AG08395 (cell line): ENCODE measurements at regions not wholly inside any gene's neighbourhood (a gene's known extent, or its start where the extent isn't known, plus 50 kb on each side); places are given as distances from the start of the nearest gene placed in this dataset.
A peak's percentile ranks its signal among the peaks of the same experiment; 100 is the strongest.
"Not testable (repeated sequence)": the region's sequence is repeated elsewhere in the genome, so short reads cannot be mapped to it uniquely, and the experiment has no call there.

Source experiments
- DNase-seq: peaks from one replicate; pipeline ENCODE4 v3.0.0; 2012; ENCODE audit warnings: mixed read lengths, low spot score

GRCh38 chr2:8139668-8140200 lies 542.1 kb upstream of the ID2 start:
- no peak for DNase-seq

- DNase-seq: no peak
Observed at GRCh38 chr2:8141079-8141707, 540.7 kb upstream of the ID2 start.

- no peak for DNase-seq
Observed at GRCh38 chr2:8141780-8142179, 540.1 kb upstream of the ID2 start.

GRCh38 chr2:8142461-8142860 lies 539.4 kb upstream of the ID2 start:
- no peak for DNase-seq

GRCh38 chr2:8144131-8144631 lies 537.7 kb upstream of the ID2 start:
- DNase-seq: no peak

GRCh38 chr2:8144785-8145184 lies 537.1 kb upstream of the ID2 start:
- DNase-seq: peak; percentile 60

- DNase-seq: not testable (repeated sequence)
Observed at GRCh38 chr2:8145375-8145774, 536.5 kb upstream of the ID2 start.

- DNase-seq: no peak
Observed at GRCh38 chr2:8146132-8147005, 535.5 kb upstream of the ID2 start.

GRCh38 chr2:8148260-8149006 lies 533.4 kb upstream of the ID2 start:
- peak; percentile 77 for DNase-seq

- DNase-seq: no peak
Observed at GRCh38 chr2:8149007-8149405, 532.9 kb upstream of the ID2 start.

GRCh38 chr2:8149985-8150539 lies 531.8 kb upstream of the ID2 start:
- peak; percentile 19 for DNase-seq

GRCh38 chr2:8151888-8152287 lies 530.0 kb upstream of the ID2 start:
- no peak for DNase-seq

GRCh38 chr2:8152392-8153257 lies 529.2 kb upstream of the ID2 start:
- no peak for DNase-seq

- no peak for DNase-seq
Observed at GRCh38 chr2:8153258-8153718, 528.6 kb upstream of the ID2 start.

GRCh38 chr2:8154270-8154669 lies 527.6 kb upstream of the ID2 start:
- DNase-seq: no peak

GRCh38 chr2:8154936-8155335 lies 526.9 kb upstream of the ID2 start:
- peak; percentile 43 for DNase-seq

- no peak for DNase-seq
Observed at GRCh38 chr2:8157621-8158430, 524.0 kb upstream of the ID2 start.

- no peak for DNase-seq
Observed at GRCh38 chr2:8158711-8159110, 523.1 kb upstream of the ID2 start.

- no peak for DNase-seq
Observed at GRCh38 chr2:8159211-8159965, 522.5 kb upstream of the ID2 start.
